ENCODE measurements at regions not wholly inside any gene's neighbourhood (a gene's known extent, or its start where the extent isn't known, plus 50 kb on each side); places are given as distances from the start of the nearest gene placed in this dataset.
"Not testable (repeated sequence)": the region's sequence is repeated elsewhere in the genome, so short reads cannot be mapped to it uniquely, and the experiment has no call there.

- DNase-seq: no peak
Measured at GRCh38 chr7:1344981-1345701, 112.5 kb downstream of the UNCX start.

DNA sequence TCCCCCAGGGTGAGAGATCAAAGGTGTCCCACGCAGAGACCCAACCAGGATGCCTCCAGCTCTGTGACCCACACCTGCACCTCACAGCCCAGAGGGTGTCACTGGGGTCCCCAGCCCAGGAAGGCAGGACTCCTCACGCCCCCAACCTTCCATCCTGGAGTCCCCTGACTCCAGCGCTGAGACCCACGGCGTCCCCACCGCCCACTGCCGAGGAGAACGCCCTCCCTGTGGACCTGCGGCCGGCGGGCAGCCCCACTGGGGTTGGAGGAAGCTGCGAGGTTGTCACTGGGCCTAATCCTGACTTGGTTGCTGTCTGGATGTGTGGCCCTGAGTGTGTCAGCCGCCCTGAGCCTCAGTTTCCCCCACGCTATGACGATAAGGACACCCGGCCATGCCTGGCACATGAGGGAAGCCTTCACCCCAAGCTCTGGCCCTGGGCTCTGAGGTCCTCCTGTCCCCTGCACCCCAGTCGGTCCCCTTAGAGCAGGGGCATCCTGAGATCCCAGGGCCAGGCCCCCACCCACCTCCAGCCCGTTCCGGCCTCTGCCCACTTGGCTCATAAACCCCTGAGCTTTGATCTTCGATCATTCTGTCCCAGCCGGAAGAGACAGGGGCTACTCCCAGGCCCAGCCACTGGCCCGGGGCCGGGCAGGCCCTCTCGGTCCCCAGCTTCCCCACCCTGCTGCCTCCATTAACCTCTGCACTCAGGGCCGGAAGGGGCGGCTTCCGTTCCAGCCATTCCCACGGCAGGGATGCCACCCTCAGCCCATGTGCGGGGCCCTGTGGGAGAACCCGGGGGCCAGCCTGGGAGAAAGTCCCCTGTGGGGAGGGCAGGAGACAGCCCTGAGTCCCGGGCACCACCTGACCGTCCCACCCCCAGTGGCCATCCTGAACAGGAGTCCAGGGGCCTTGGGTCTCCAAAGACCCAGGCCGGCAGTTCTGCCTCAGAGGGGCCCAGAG is 113.2 kb downstream of the MICALL2 start:
- DNase-seq: no peak

DNA sequence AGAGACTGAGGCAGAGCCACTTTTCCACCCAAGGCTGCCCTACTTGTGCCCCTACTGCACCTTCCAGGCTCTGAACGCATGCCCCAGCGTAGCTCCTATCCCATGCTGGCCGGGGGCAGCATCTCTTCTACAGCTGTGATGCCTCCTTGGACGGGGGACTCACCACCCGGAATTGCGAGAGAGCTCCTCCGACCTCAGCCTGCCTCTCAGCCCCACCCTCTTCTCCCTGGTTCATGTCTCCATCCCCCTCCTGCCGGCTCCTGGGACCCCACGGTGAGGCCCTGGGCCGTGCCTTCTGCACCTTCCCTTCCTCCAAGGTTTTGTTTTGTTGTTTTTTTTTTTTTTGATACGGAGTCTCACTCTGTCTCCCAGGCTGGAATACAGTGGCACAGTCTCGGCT is 112.4 kb downstream of the MICALL2 start:
- DNase-seq: no peak

- no peak for DNase-seq
Measured at GRCh38 chr7:1348096-1348822, 111.0 kb downstream of the MICALL2 start.

GRCh38 chr7:1348823-1349335 is 110.4 kb downstream of the MICALL2 start:
- DNase-seq: no peak

DNA sequence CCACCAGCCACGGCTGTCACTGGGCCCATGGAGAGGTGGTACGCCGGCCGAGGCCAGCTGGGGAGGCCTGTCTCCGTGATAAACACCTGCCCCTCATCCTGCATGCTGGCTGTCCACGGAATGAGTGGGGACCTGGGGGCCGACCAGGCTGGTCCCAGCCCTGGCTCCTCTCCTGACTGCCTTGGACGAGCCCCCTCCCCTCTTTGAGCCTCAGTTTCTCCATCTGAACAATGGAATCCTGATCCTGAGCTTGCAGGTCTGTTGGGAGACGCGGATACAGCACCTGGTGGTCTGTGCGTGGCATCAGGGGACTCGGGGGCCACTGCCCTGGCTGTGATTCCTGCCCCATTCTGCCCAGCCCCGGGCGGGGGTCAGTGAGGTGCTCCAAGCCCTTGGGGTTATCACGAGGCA is 109.9 kb downstream of the MICALL2 start:
- no peak for DNase-seq

DNA sequence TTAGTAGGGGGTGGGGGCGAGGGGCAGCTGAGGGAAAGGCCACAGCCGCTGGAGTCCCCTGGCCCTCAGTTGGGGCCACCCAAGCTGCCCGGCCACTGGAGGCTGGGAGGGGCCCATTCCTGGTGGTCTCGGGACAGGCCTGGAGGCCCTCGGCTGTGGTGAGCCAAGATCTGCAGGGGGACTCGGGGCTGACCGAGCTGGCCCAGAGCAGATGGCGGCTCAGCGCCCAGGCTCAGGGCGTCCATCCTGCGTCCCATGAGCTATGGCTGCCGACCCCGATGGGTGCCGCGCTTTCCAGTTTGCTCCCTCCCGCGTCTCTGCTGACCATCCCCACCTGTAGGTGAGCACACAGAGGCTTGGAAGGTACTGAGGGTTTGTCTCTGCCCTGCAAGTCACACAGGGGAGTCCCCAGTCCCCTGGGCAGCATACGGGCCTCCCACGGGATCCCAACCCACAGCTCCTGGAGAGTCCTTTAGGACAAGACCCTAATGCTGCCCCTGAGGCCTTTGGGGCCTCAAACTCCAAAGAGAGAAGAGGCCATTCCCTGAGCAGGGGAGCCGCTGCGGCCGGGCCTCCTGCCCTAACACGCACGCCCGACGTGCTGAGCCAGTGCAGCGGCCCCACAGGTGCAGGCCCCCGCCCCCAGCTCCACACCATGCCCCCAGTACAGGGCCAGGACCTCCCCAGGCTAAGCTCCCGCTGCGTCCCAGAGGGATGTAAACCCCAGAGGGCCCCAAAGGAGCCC is 107.2 kb downstream of the MICALL2 start:
- no peak for DNase-seq

DNA sequence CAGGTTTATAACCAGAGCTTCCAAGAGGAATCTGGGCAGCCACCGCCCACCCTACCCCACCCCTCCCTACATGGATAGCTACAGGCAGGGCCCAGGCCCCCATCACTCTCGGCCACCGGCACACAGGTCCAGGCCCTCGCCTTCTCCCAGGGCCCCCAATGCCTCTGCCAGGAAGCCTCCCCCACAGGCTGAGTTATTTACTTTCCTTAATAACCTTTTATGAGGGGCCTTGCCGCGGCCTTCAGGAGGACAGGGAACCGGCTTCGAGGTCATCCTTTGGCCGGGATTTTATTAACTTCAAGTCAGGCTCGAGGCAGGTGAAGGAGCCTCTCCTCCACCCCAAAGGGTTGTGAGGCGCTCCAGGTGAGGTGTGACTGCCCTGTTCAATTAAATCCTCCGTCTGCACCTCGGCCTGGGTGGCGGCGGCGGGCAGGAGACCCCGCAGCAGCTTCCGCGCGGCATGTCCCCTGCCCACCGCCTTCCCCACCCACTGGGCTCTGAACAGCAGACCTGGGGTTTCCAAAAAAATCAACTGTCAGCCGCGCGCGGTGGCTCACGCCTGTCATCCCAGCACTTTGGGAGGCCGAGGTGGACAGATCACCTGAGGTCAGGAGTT is 106.5 kb downstream of the MICALL2 start:
- no peak for DNase-seq

GRCh38 chr7:1354661-1355567 is 104.4 kb downstream of the MICALL2 start:
- DNase-seq: no peak

- DNase-seq: no peak
Measured at GRCh38 chr7:1355568-1356340, 103.5 kb downstream of the MICALL2 start.

DNA sequence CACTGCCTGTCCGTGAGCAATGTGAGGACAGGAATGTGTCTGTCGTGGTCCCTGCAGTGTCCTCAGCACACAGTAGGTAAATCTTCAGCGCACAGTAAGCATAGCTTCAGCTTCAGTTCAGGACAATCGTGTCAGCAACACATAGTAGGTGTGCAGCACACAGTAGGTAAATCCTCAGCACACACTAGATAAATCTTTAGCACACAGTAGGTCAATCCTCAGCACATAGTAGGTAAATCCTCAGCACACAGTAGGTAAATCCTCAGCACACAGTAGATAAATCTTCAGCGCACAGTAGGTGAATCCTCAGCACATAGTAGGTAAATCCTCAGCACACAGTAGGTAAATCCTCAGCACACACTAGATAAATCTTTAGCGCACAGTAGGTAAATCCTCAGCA is 102.4 kb downstream of the MICALL2 start:
- DNase-seq: not testable (repeated sequence)

- DNase-seq: not testable (repeated sequence)
Measured at GRCh38 chr7:1357260-1357600, 102.0 kb downstream of the MICALL2 start.

DNA sequence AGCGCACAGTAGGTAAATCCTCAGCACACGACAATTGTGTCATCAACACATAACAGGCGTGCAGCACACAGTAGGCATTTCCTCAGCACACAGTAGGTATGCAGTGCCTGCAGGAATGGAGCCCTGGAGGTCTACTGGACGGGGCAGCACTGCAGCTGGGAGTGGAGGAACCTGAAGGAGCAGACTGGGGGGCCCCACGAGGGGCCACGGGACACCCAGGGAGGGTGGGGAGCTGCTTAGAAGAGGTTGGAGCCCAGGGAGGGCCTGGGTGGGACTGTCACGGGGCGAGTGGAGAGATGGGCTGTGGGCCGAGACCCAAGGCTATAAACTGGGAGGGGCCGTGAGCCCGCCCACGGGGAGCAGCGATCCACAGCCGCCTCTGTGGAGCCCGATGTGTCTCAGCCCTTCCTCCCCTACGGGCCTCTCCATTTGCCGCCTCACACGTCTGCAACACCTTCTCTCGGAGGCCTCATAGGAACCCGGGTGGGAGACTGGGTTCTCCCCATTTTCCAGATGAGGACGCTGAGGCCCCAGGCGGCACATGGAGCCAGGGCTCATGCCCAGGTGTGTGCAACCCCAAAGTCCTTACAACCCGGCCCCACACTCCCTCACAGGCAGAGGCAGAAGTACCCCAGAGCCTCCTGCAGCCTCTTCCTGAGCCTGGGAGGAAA is 101.5 kb downstream of the MICALL2 start:
- DNase-seq: no peak

- no peak for DNase-seq
Measured at GRCh38 chr7:1358376-1359050, 100.8 kb downstream of the MICALL2 start.

DNA sequence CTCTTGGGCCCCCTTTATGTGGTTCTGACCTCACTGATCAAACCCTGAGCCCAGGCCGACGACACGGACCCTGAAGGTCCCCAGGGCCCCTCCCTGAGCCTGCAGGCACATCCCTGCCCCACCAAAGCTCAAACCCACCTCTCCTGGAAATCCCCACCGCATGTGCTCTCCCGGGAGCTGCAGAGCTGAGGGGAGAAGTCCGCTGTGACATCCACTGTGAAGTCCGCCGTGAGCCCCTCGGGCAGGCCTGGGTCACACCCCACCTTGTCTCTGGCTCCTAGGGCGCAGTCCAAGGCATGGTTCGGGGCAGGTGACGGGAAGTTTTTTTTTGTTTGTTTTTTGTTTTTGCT is 100.2 kb downstream of the MICALL2 start:
- DNase-seq: no peak

GRCh38 chr7:1359681-1360485 is 99.4 kb downstream of the MICALL2 start:
- no peak for DNase-seq

DNA sequence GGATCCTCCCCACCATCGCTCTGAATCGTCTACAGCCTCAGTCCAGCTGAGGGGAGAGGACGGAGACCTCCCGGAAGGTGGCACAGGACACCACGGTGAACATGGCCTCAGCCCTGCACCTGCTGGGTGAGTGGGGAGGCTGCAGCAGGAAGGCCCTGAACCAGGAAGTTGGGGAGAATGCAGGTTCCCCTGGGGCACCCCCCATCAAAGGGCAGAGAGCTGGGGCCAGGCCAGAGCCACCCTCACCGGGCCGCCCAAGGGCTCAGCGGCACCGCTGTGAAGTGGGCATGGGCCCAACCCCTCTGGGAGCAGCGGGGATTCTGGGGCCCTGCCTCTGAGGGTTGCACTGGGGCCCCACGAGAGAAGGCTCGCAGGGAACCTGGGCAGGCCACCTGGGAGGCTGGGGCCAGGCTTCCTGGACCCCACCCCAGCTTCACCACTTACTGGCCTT is 98.7 kb downstream of the MICALL2 start:
- DNase-seq: no peak
